ENCODE measurements at regions not wholly inside any gene's neighbourhood (a gene's known extent, or its start where the extent isn't known, plus 50 kb on each side); places are given as distances from the start of the nearest gene placed in this dataset.

GRCh38 chr10:42939685-42940366 lies 137.0 kb upstream of the RET start:
- Mint-ChIP-seq H3K27ac (ENCODE audit: unreplicated experiment) (no peak overlapping the region), H3K36me3 (ENCODE audit: unreplicated experiment) (no peaks in the 10 kb centered on the region), H3K4me3 (ENCODE audit: unreplicated experiment) (no peak overlapping the region), H3K4me1 (ENCODE audit: unreplicated experiment) (peaks cover 2% of the 10 kb centered on the region), H3K9me3 (ENCODE audit: unreplicated experiment) (no peaks in the 10 kb centered on the region), H3K27me3 (ENCODE audit: unreplicated experiment) (peaks cover 8% of the 10 kb centered on the region)
- TF ChIP-seq CTCF (IDR thresholded peaks at IDR 0.05) = no peak
- DNase-seq (ENCODE audit: extremely low spot score, unreplicated experiment) = peak; percentile 71

- Mint-ChIP-seq H3K4me1 (ENCODE audit: unreplicated experiment) (peaks cover 2% of the 10 kb centered on the region), H3K27me3 (ENCODE audit: unreplicated experiment) (peaks cover 6% of the 10 kb centered on the region), H3K36me3 (ENCODE audit: unreplicated experiment) (no peaks in the 10 kb centered on the region), H3K4me3 (ENCODE audit: unreplicated experiment) (no peak overlapping the region), H3K27ac (ENCODE audit: unreplicated experiment) (no peak overlapping the region), H3K9me3 (ENCODE audit: unreplicated experiment) (no peaks in the 10 kb centered on the region)
- peak; percentile 77 for DNase-seq (ENCODE audit: extremely low spot score, unreplicated experiment)
- TF ChIP-seq CTCF (IDR thresholded peaks at IDR 0.05) = no peak
These were observed 136.2 kb upstream of the RET start for GRCh38 chr10:42940487-42941294.

- H3K36me3 Mint-ChIP-seq (ENCODE audit: unreplicated experiment) = no peaks in the 10 kb centered on the region
- peaks cover 6% of the 10 kb centered on the region for H3K27me3 Mint-ChIP-seq (ENCODE audit: unreplicated experiment)
- peaks cover 2% of the 10 kb centered on the region for H3K4me1 Mint-ChIP-seq (ENCODE audit: unreplicated experiment)
- no peak overlapping the region for H3K27ac Mint-ChIP-seq (ENCODE audit: unreplicated experiment)
- no peak for TF ChIP-seq CTCF (IDR thresholded peaks at IDR 0.05)
- no peaks in the 10 kb centered on the region for H3K9me3 Mint-ChIP-seq (ENCODE audit: unreplicated experiment)
- H3K4me3 Mint-ChIP-seq (ENCODE audit: unreplicated experiment) = no peak overlapping the region
- peak; percentile 78 for DNase-seq (ENCODE audit: extremely low spot score, unreplicated experiment)
These were observed 135.6 kb upstream of the RET start for GRCh38 chr10:42941295-42941644.

GRCh38 chr10:42941790-42942189 lies 135.1 kb upstream of the RET start:
- no peak overlapping the region for H3K4me3 Mint-ChIP-seq (ENCODE audit: unreplicated experiment)
- no peak overlapping the region for H3K27ac Mint-ChIP-seq (ENCODE audit: unreplicated experiment)
- DNase-seq (ENCODE audit: extremely low spot score, unreplicated experiment) = no peak
- no peak for TF ChIP-seq CTCF (IDR thresholded peaks at IDR 0.05)
- peaks cover 6% of the 10 kb centered on the region for H3K27me3 Mint-ChIP-seq (ENCODE audit: unreplicated experiment)
- peaks cover 2% of the 10 kb centered on the region for H3K4me1 Mint-ChIP-seq (ENCODE audit: unreplicated experiment)
- H3K9me3 Mint-ChIP-seq (ENCODE audit: unreplicated experiment) = no peaks in the 10 kb centered on the region
- H3K36me3 Mint-ChIP-seq (ENCODE audit: unreplicated experiment) = no peaks in the 10 kb centered on the region

- DNase-seq (ENCODE audit: extremely low spot score, unreplicated experiment) = peak; percentile 75
- Mint-ChIP-seq H3K4me1 (ENCODE audit: unreplicated experiment) (peaks cover 2% of the 10 kb centered on the region), H3K27ac (ENCODE audit: unreplicated experiment) (no peak overlapping the region), H3K36me3 (ENCODE audit: unreplicated experiment) (no peaks in the 10 kb centered on the region), H3K4me3 (ENCODE audit: unreplicated experiment) (no peak overlapping the region), H3K27me3 (ENCODE audit: unreplicated experiment) (peaks cover 9% of the 10 kb centered on the region), H3K9me3 (ENCODE audit: unreplicated experiment) (no peaks in the 10 kb centered on the region)
- TF ChIP-seq CTCF (IDR thresholded peaks at IDR 0.05) = no peak
These were observed 134.5 kb upstream of the RET start for GRCh38 chr10:42942279-42942950.
